GM18868 (cell line): ENCODE measurements at regions not wholly inside any gene's neighbourhood (a gene's known extent, or its start where the extent isn't known, plus 50 kb on each side); places are given as distances from the start of the nearest gene placed in this dataset.

Source experiments
- ATAC-seq: cut with Tn5 transposase; IDR thresholded peaks from one replicate; pipeline ENCODE4 v1.9.1; 2021; ENCODE audit warnings: mild to moderate bottlenecking, moderate library complexity; ENCODE audit not compliant: unreplicated experiment

- no peak for ATAC-seq
Observed at GRCh38 chr20:56828402-56828801, 199.3 kb downstream of the TFAP2C start.

- no peak for ATAC-seq
Observed at GRCh38 chr20:56829788-56830385, 200.8 kb downstream of the TFAP2C start.

GRCh38 chr20:56831795-56832194, 202.7 kb downstream of the TFAP2C start:
- no peak for ATAC-seq

GRCh38 chr20:56833427-56833826, 204.3 kb downstream of the TFAP2C start:
- no peak for ATAC-seq

- ATAC-seq, result no peak
Observed at GRCh38 chr20:56835829-56836550, 206.9 kb downstream of the TFAP2C start.

- ATAC-seq, result no peak
Observed at GRCh38 chr20:56839222-56839621, 210.1 kb downstream of the TFAP2C start.

GRCh38 chr20:56839786-56840185, 210.7 kb downstream of the TFAP2C start:
- no peak for ATAC-seq

- ATAC-seq, result no peak
Observed at GRCh38 chr20:56840716-56841261, 211.7 kb downstream of the TFAP2C start.

- ATAC-seq, result no peak
Observed at GRCh38 chr20:56841346-56841908, 212.3 kb downstream of the TFAP2C start.

- no peak for ATAC-seq
Observed at GRCh38 chr20:56842056-56842455, 212.9 kb downstream of the TFAP2C start.

- no peak for ATAC-seq
Observed at GRCh38 chr20:56843386-56843785, 214.3 kb downstream of the TFAP2C start.

- ATAC-seq, result no peak
Observed at GRCh38 chr20:56843817-56844216, 214.7 kb downstream of the TFAP2C start.

GRCh38 chr20:56845546-56846086, 216.5 kb downstream of the TFAP2C start:
- ATAC-seq, result no peak

GRCh38 chr20:56848561-56848960, 219.5 kb downstream of the TFAP2C start:
- no peak for ATAC-seq

GRCh38 chr20:56851552-56851951, 222.4 kb downstream of the TFAP2C start:
- ATAC-seq, result no peak

GRCh38 chr20:56855708-56856107, 226.6 kb downstream of the TFAP2C start:
- no peak for ATAC-seq

- no peak for ATAC-seq
Observed at GRCh38 chr20:56857950-56858349, 228.8 kb downstream of the TFAP2C start.

- ATAC-seq, result no peak
Observed at GRCh38 chr20:56859039-56859800, 230.1 kb downstream of the TFAP2C start.

- ATAC-seq, result no peak
Observed at GRCh38 chr20:56859801-56860261, 230.7 kb downstream of the TFAP2C start.

- no peak for ATAC-seq
Observed at GRCh38 chr20:56860413-56860812, 231.3 kb downstream of the TFAP2C start.

- ATAC-seq, result no peak
Observed at GRCh38 chr20:56861590-56861989, 232.5 kb downstream of the TFAP2C start.
